ENCODE measurements at regions not wholly inside any gene's neighbourhood (a gene's known extent, or its start where the extent isn't known, plus 50 kb on each side); places are given as distances from the start of the nearest gene placed in this dataset.

DNA sequence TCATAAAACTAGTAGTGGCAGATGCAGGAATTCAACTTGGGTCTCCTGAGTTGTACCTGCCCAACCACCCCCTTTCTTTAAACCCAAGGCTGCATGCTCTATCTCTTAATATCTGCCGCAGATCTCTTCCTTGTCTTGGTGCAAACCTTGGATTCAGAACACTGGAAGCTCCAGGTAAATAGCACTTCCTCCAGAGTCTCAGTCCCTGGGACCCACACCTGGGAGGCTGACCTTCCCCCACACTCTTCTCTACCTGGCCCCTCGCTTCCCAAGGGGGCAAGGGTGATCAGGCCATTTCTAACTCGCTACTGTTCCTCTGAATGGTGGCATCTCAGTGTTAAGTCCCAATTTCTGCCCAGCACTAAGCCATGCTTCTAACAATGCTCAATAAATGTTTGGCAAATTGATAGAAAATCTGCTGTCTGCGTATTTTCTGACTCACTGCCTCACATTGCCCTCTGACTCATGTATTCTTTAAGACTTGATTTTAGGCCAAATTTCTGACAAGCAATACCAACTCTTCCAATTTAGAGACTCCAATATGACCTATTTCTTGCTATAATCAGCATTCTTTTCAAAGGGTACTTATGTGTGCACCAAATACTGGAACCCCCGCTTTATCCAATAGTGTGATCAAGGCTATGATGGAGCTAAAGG, 68.0 kb upstream of the PPP1R3C start:
- TF ChIP-seq, protein P1, sequence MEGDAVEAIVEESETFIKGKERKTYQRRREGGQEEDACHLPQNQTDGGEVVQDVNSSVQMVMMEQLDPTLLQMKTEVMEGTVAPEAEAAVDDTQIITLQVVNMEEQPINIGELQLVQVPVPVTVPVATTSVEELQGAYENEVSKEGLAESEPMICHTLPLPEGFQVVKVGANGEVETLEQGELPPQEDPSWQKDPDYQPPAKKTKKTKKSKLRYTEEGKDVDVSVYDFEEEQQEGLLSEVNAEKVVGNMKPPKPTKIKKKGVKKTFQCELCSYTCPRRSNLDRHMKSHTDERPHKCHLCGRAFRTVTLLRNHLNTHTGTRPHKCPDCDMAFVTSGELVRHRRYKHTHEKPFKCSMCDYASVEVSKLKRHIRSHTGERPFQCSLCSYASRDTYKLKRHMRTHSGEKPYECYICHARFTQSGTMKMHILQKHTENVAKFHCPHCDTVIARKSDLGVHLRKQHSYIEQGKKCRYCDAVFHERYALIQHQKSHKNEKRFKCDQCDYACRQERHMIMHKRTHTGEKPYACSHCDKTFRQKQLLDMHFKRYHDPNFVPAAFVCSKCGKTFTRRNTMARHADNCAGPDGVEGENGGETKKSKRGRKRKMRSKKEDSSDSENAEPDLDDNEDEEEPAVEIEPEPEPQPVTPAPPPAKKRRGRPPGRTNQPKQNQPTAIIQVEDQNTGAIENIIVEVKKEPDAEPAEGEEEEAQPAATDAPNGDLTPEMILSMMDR (IDR thresholded peaks at IDR 0.05): no peak
- no peak for TF ChIP-seq POLR2A (IDR thresholded peaks at IDR 0.05)

All from Peyer's patch (tissue), 4 donors.